ENCODE measurements at regions not wholly inside any gene's neighbourhood (a gene's known extent, or its start where the extent isn't known, plus 50 kb on each side); places are given as distances from the start of the nearest gene placed in this dataset.
"Not testable (repeated sequence)": the region's sequence is repeated elsewhere in the genome, so short reads cannot be mapped to it uniquely, and the experiment has no call there.

GRCh38 chr7:54111814-54112511, 430.2 kb upstream of the VSTM2A start:
- no peak for DNase-seq (ENCODE audit: low read depth in 3 of 3, low spot score in 2 of 3)

- no peak for DNase-seq (ENCODE audit: low read depth in 3 of 3, low spot score in 2 of 3)
These were observed 429.6 kb upstream of the VSTM2A start for GRCh38 chr7:54112567-54112966.

- DNase-seq (ENCODE audit: low read depth in 3 of 3, low spot score in 2 of 3) = no peak
These were observed 427.0 kb upstream of the VSTM2A start for GRCh38 chr7:54115028-54115763.

- no peak for DNase-seq (ENCODE audit: low read depth in 3 of 3, low spot score in 2 of 3)
These were observed 425.2 kb upstream of the VSTM2A start for GRCh38 chr7:54116956-54117355.

GRCh38 chr7:54129035-54129434, 413.1 kb upstream of the VSTM2A start:
- DNase-seq (ENCODE audit: low read depth in 3 of 3, low spot score in 2 of 3) = no peak

GRCh38 chr7:54141576-54141975, 400.6 kb upstream of the VSTM2A start:
- no peak for DNase-seq (ENCODE audit: low read depth in 3 of 3, low spot score in 2 of 3)

- DNase-seq (ENCODE audit: low read depth in 3 of 3, low spot score in 2 of 3) = no peak
These were observed 396.5 kb upstream of the VSTM2A start for GRCh38 chr7:54145716-54146115.

- no peak for DNase-seq (ENCODE audit: low read depth in 3 of 3, low spot score in 2 of 3)
These were observed 388.7 kb upstream of the VSTM2A start for GRCh38 chr7:54153462-54153861.

- DNase-seq (ENCODE audit: low read depth in 3 of 3, low spot score in 2 of 3) = no peak
These were observed 383.1 kb upstream of the VSTM2A start for GRCh38 chr7:54159088-54159487.

- no peak for DNase-seq (ENCODE audit: low read depth in 3 of 3, low spot score in 2 of 3)
These were observed 380.6 kb upstream of the VSTM2A start for GRCh38 chr7:54161621-54162020.

- no peak for DNase-seq (ENCODE audit: low read depth in 3 of 3, low spot score in 2 of 3)
These were observed 375.8 kb upstream of the VSTM2A start for GRCh38 chr7:54166419-54166818.

- DNase-seq (ENCODE audit: low read depth in 3 of 3, low spot score in 2 of 3) = no peak
These were observed 362.7 kb upstream of the VSTM2A start for GRCh38 chr7:54179321-54180029.

GRCh38 chr7:54180796-54181195, 361.4 kb upstream of the VSTM2A start:
- no peak for DNase-seq (ENCODE audit: low read depth in 3 of 3, low spot score in 2 of 3)

GRCh38 chr7:54183055-54183454, 359.1 kb upstream of the VSTM2A start:
- DNase-seq (ENCODE audit: low read depth in 3 of 3, low spot score in 2 of 3) = no peak

- DNase-seq (ENCODE audit: low read depth in 3 of 3, low spot score in 2 of 3) = no peak
These were observed 355.8 kb upstream of the VSTM2A start for GRCh38 chr7:54186336-54186735.

- no peak for DNase-seq (ENCODE audit: low read depth in 3 of 3, low spot score in 2 of 3)
These were observed 354.1 kb upstream of the VSTM2A start for GRCh38 chr7:54187886-54188685.

- no peak for DNase-seq (ENCODE audit: low read depth in 3 of 3, low spot score in 2 of 3)
These were observed 353.3 kb upstream of the VSTM2A start for GRCh38 chr7:54188843-54189242.

- no peak for DNase-seq (ENCODE audit: low read depth in 3 of 3, low spot score in 2 of 3)
These were observed 352.8 kb upstream of the VSTM2A start for GRCh38 chr7:54189330-54189729.

- no peak for DNase-seq (ENCODE audit: low read depth in 3 of 3, low spot score in 2 of 3)
These were observed 340.7 kb upstream of the VSTM2A start for GRCh38 chr7:54201501-54201900.

- DNase-seq (ENCODE audit: low read depth in 3 of 3, low spot score in 2 of 3) = no peak
These were observed 326.8 kb upstream of the VSTM2A start for GRCh38 chr7:54215424-54215823.

- DNase-seq (ENCODE audit: low read depth in 3 of 3, low spot score in 2 of 3) = not testable (repeated sequence)
These were observed 316.1 kb upstream of the VSTM2A start for GRCh38 chr7:54226030-54226429.
